ENCODE measurements at regions not wholly inside any gene's neighbourhood (a gene's known extent, or its start where the extent isn't known, plus 50 kb on each side); places are given as distances from the start of the nearest gene placed in this dataset.

GRCh38 chr19:27796073-27796472 is 1416.9 kb downstream of the UQCRFS1 start:
- TF ChIP-seq CTCF (IDR thresholded peaks at IDR 0.05): no peak
- no peak for TF ChIP-seq POLR2AphosphoS5 (IDR thresholded peaks at IDR 0.05)

Data from sigmoid colon (tissue), 4 donors.